OCI-LY1 (cell line): ENCODE measurements at regions not wholly inside any gene's neighbourhood (a gene's known extent, or its start where the extent isn't known, plus 50 kb on each side); places are given as distances from the start of the nearest gene placed in this dataset.
A peak's percentile ranks its signal among the peaks of the same experiment; 100 is the strongest.

Experiments used
- EZH2 ChIP-seq: fragments of 200-600 bp; sonication (generic), shearing (Covaris generic); IDR thresholded peaks from 2 replicates; pipeline ENCODE4 v1.8.0; 2017; ENCODE audit warnings: borderline replicate concordance, mixed run types, mild to moderate bottlenecking, antibody characterized with exemption, low read length, moderate library complexity, mixed read lengths
- TF ChIP-seq, protein P1 (sequence below): fragments of 200-600 bp; sonication (generic), shearing (Covaris generic); IDR thresholded peaks from 2 replicates; pipeline ENCODE4 v1.5.1; 2017; ENCODE audit warnings: mild to moderate bottlenecking, antibody characterized with exemption, low read length, moderate library complexity, mixed read lengths

GRCh38 chr18:35837922-35838496, 134.5 kb upstream of the RMP24 start:
- TF ChIP-seq, protein P1, sequence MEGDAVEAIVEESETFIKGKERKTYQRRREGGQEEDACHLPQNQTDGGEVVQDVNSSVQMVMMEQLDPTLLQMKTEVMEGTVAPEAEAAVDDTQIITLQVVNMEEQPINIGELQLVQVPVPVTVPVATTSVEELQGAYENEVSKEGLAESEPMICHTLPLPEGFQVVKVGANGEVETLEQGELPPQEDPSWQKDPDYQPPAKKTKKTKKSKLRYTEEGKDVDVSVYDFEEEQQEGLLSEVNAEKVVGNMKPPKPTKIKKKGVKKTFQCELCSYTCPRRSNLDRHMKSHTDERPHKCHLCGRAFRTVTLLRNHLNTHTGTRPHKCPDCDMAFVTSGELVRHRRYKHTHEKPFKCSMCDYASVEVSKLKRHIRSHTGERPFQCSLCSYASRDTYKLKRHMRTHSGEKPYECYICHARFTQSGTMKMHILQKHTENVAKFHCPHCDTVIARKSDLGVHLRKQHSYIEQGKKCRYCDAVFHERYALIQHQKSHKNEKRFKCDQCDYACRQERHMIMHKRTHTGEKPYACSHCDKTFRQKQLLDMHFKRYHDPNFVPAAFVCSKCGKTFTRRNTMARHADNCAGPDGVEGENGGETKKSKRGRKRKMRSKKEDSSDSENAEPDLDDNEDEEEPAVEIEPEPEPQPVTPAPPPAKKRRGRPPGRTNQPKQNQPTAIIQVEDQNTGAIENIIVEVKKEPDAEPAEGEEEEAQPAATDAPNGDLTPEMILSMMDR = peak; percentile 32; the same call in 1 of the 2 replicates
- TF ChIP-seq EZH2 = no peak
